K562 (cell line): ENCODE measurements at regions not wholly inside any gene's neighbourhood (a gene's known extent, or its start where the extent isn't known, plus 50 kb on each side); places are given as distances from the start of the nearest gene placed in this dataset.

Experiments used
- ATAC-seq: fragments of 200-7000 bp; cut with Tn5 transposase; 3 replicates; pipeline ENCODE4 v1.9.1; 2020; ENCODE audit warnings: moderate library complexity
- BruUV-seq: library from RNA; stranded (reverse); fragments of 400-500 nt; replicated peaks from 2 replicates; lab custom pipeline; 2021; lab: Mats Ljungman, UMichigan
- CTCF ChIA-PET: fragments of 300-600 bp; formaldehyde crosslinking; extraction: SDS; loops from one replicate; lab custom pipeline; 2021; ENCODE audit warnings: low intra/inter-chr PET ratio; lab: Yijun Ruan, JAX
- POLR2A ChIA-PET: fragments of 300-600, 350-650 bp; sonication (Branson Sonifier 250); formaldehyde crosslinking; extraction: SDS; loops from one replicate; lab custom pipeline; 2021; ENCODE audit warnings: antibody characterized with exemption, inconsistent platforms; lab: Yijun Ruan, JAX
- DNase-seq, 4 experiments: peaks; one replicate each; pipeline versions ENCODE4 v3.0.0 to v3.0.0-alpha.2; 2011 to 2018; ENCODE audit warnings: low spot score in 3 of 4, mixed read lengths in 3 of 4; ENCODE audit errors: extremely low read depth in 1 of 4
- FAIRE-seq: peaks from 2 replicates; lab custom pipeline; 2011; peaks lifted over from hg19 to GRCh38; lab: Jason Lieb, UNC
- H2AFZ ChIP-seq: 2 replicates; pipeline ENCODE4 v1.6.0; 2011; ENCODE audit warnings: low read depth, low read length, control low read depth, inconsistent platforms
- H3K27ac ChIP-seq: fragments of 200-600 bp; 3 replicates; pipeline ENCODE4 v1.8.0; 2011; ENCODE audit warnings: low read depth, mild to moderate bottlenecking, control low read depth, inconsistent platforms, low read length, moderate library complexity, mixed read lengths; ENCODE audit errors: extremely low read depth
- H3K27me3 ChIP-seq, 2 experiments: fragments of 300-600 bp in 1 of 2; 2 replicates in 1 of 2; 3 replicates in 1 of 2; pipeline versions ENCODE4 v1.6.0 to v1.8.0; 2011; ENCODE audit warnings: inconsistent platforms in 2 of 2, low read length in 2 of 2, mild to moderate bottlenecking in 1 of 2, mixed read lengths in 1 of 2, moderate library complexity in 1 of 2; ENCODE audit not compliant: control insufficient read depth in 2 of 2, insufficient read depth in 2 of 2
- H3K36me3 ChIP-seq: fragments of 300-600 bp; 3 replicates; pipeline ENCODE4 v1.8.0; 2011; ENCODE audit warnings: mild to moderate bottlenecking, low read length, inconsistent platforms; ENCODE audit not compliant: control insufficient read depth, insufficient read depth
- H3K4me1 ChIP-seq, 2 experiments: fragments of 200-600 bp in 1 of 2; replicated peaks in 1 of 2; 2 replicates in 1 of 2; 3 replicates in 1 of 2; pipeline versions ENCODE4 v1.5.1 to v1.8.0; 2011; ENCODE audit warnings: inconsistent platforms in 2 of 2, low read length in 2 of 2, mild to moderate bottlenecking in 1 of 2, mixed read lengths in 1 of 2, moderate library complexity in 1 of 2; ENCODE audit not compliant: control insufficient read depth in 2 of 2, insufficient read depth in 2 of 2
- H3K4me2 ChIP-seq: 2 replicates; pipeline ENCODE4 v1.6.1; 2011; ENCODE audit warnings: low read length, control low read depth, inconsistent platforms, mixed read lengths; ENCODE audit not compliant: insufficient read depth
- H3K4me3 ChIP-seq: fragments of 200-600 bp; sonication (generic), shearing (Covaris generic); 2 replicates; pipeline ENCODE4 v1.5.1; 2016; ENCODE audit warnings: control low read depth, inconsistent platforms
- H3K79me2 ChIP-seq: fragments of 200-600 bp; 3 replicates; pipeline ENCODE4 v1.8.0; 2011; ENCODE audit warnings: low read length, inconsistent platforms; ENCODE audit not compliant: control insufficient read depth, insufficient read depth
- H3K9ac ChIP-seq, 2 experiments: 2 replicates each; pipeline versions ENCODE4 v1.6.0 to v1.6.1; 2011; ENCODE audit warnings: low read depth in 2 of 2, low read length in 2 of 2, control low read depth in 1 of 2, inconsistent platforms in 1 of 2, mild to moderate bottlenecking in 1 of 2, mixed read lengths in 1 of 2; ENCODE audit not compliant: insufficient read depth in 1 of 2
- H3K9me1 ChIP-seq: one replicate; pipeline ENCODE4 v1.6.0; 2011; ENCODE audit warnings: inconsistent platforms, mild to moderate bottlenecking, low read length, moderate library complexity; ENCODE audit not compliant: control insufficient read depth, insufficient read depth
- H3K9me3 ChIP-seq: replicated peaks from 2 replicates; pipeline ENCODE4 v1.5.1; 2011; ENCODE audit warnings: low read depth, low read length, inconsistent platforms; ENCODE audit not compliant: control insufficient read depth, insufficient read depth
- H4K20me1 ChIP-seq: replicated peaks from 2 replicates; pipeline ENCODE4 v1.6.1; 2011; ENCODE audit warnings: low read length, inconsistent platforms, mixed read lengths; ENCODE audit not compliant: control insufficient read depth, insufficient read depth
- DACH1 ChIP-seq: fragments of 450-650 bp; IDR thresholded peaks from 2 replicates; pipeline ENCODE4 v1.6.1; 2018; ENCODE audit not compliant: partially characterized antibody
- HBP1 ChIP-seq: fragments of 450-650 bp; formaldehyde crosslinking; IDR thresholded peaks from 2 replicates; pipeline ENCODE4 v1.4.0; 2022; ENCODE audit warnings: missing genetic modification characterization
- HEY1 ChIP-seq: fragments of 250-450 bp; sonication (Bioruptor Pico); IDR thresholded peaks from 2 replicates; pipeline ENCODE4 v1.5.0; 2020; ENCODE audit warnings: mild to moderate bottlenecking, moderate library complexity, borderline replicate concordance
- HMG20B ChIP-seq: fragments of 250-450 bp; sonication (Bioruptor Pico); IDR thresholded peaks from 2 replicates; pipeline ENCODE4 v1.5.0; 2021; ENCODE audit warnings: mild to moderate bottlenecking
- IRF1 ChIP-seq: sonication (generic); formaldehyde crosslinking; IDR thresholded peaks from 2 replicates; pipeline ENCODE4 v1.8.0; 2022; ENCODE audit warnings: missing genetic modification reagents, mild to moderate bottlenecking, borderline replicate concordance
- KHSRP ChIP-seq: fragments of 450-650 bp; IDR thresholded peaks from 2 replicates; pipeline ENCODE4 v1.6.1; 2017
- LARP7 ChIP-seq: fragments of 450-650 bp; IDR thresholded peaks from 2 replicates; pipeline ENCODE4 v1.6.1; 2016
- POLR2AphosphoS5 ChIP-seq: IDR thresholded peaks from 2 replicates; pipeline ENCODE4 v1.6.1; 2011; ENCODE audit warnings: mild to moderate bottlenecking, low read depth, low read length, moderate library complexity; ENCODE audit not compliant: control insufficient read depth, insufficient read depth
- in situ Hi-C: fragments of 300-500 bp; cut with MboI; formaldehyde crosslinking; loops from 4 replicates; pipeline ENCODE4 v1.15.0; 2018; ENCODE audit warnings: inconsistent platforms, mixed read lengths
- intact Hi-C: fragments of 100-400 bp; cut with micrococcal nuclease; formaldehyde crosslinking; loops from 2 replicates; pipeline ENCODE4 v1.14.2; 2022
- TF ChIP-seq, protein P1 (sequence below): IDR thresholded peaks from 2 replicates; pipeline ENCODE4 v1.6.1; 2012; ENCODE audit warnings: low read depth, low read length, improper control_type of control experiment, borderline replicate concordance

GRCh38 chr5:5042806-5043205, 97.3 kb upstream of the ADAMTS16 start:
- CTCF ChIA-PET = no interaction called here
- no TSS peak for BruUV-seq
- Histone ChIP-seq H3K4me3 (no peak overlapping the region), H2AFZ (no peak overlapping the region), H3K4me1 (no peaks in the 10 kb centered on the region), H3K9me3 (no peaks in the 10 kb centered on the region), H3K27ac (no peak overlapping the region), H3K36me3 (no peaks in the 10 kb centered on the region), H3K9me1 (no peaks in the 10 kb centered on the region), H3K9ac (no peak overlapping the region), H3K27me3 (peaks cover 0 to 5% of the 10 kb centered on the region in 2 experiments; a peak in 1 of 5 replicates), H4K20me1 (no peaks in the 10 kb centered on the region), H3K4me2 (no peak overlapping the region), H3K79me2 (no peaks in the 10 kb centered on the region)
- POLR2A ChIA-PET = no interaction called here
- intact Hi-C loops = no loop called here
- TF ChIP-seq HEY1 (CRISPR knock-in tag) = no peak
- TF ChIP-seq, protein P1, sequence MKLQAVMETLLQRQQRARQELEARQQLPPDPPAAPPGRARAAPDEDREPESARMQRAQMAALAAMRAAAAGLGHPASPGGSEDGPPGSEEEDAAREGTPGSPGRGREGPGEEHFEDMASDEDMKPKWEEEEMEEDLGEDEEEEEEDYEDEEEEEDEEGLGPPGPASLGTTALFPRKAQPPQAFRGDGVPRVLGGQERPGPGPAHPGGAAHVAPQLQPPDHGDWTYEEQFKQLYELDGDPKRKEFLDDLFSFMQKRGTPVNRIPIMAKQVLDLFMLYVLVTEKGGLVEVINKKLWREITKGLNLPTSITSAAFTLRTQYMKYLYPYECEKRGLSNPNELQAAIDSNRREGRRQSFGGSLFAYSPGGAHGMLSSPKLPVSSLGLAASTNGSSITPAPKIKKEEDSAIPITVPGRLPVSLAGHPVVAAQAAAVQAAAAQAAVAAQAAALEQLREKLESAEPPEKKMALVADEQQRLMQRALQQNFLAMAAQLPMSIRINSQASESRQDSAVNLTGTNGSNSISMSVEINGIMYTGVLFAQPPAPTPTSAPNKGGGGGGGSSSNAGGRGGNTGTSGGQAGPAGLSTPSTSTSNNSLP = no peak
- TF ChIP-seq POLR2AphosphoS5 = no peak
- no peak for TF ChIP-seq DACH1
- TF ChIP-seq KHSRP = no peak
- TF ChIP-seq HBP1 (CRISPR knock-in tag) = no peak
- TF ChIP-seq HMG20B (CRISPR knock-in tag) = no peak
- no peak for TF ChIP-seq IRF1 (CRISPR knock-in tag)
- TF ChIP-seq LARP7 = no peak
- FAIRE-seq (no peak), DNase-seq (no peak), ATAC-seq (no peak)
- in situ Hi-C loops = no loop called here
